Colonic mucosa (tissue), 4 donors: ENCODE measurements at regions not wholly inside any gene's neighbourhood (a gene's known extent, or its start where the extent isn't known, plus 50 kb on each side); places are given as distances from the start of the nearest gene placed in this dataset.

Experiments
- DNase-seq: peaks from one replicate; pipeline ENCODE4 v3.0.0-alpha.2; 2020
- H3K27ac ChIP-seq: fragments of 200-600 bp; one replicate; pipeline ENCODE4 v1.8.0; 2021
- H3K27me3 ChIP-seq: fragments of 200-600 bp; one replicate; pipeline ENCODE4 v1.8.0; 2021
- H3K36me3 ChIP-seq: fragments of 200-600 bp; one replicate; pipeline ENCODE4 v1.8.0; 2021
- H3K4me1 ChIP-seq: fragments of 200-600 bp; one replicate; pipeline ENCODE4 v1.8.0; 2021; ENCODE audit warnings: mild to moderate bottlenecking
- H3K4me3 ChIP-seq: fragments of 200-600 bp; one replicate; pipeline ENCODE4 v1.8.0; 2021
- H3K9ac ChIP-seq, 2 donors: one replicate each; pipeline ENCODE4 v1.7.0; 2013; ENCODE audit warnings: control low read depth in 2 of 2, low read depth in 2 of 2, low read length in 2 of 2
- H3K9me3 ChIP-seq: fragments of 200-600 bp; one replicate; pipeline ENCODE4 v1.8.0; 2021
- CTCF ChIP-seq: fragments of 200-600 bp; IDR thresholded peaks from one replicate; pipeline ENCODE4 v1.8.0; 2022; ENCODE audit warnings: antibody characterized with exemption, mild to moderate bottlenecking
- intact Hi-C: fragments of 100-400 bp; cut with DNase I; formaldehyde crosslinking; loops from one replicate; pipeline ENCODE4 v1.14.1; 2022
- donor health status: healthy.
- donor health status: DM: no; HTN: no; CAD: no.
- donor health status: DM: no; HTN: no; CAD: no.

- no peaks in the 10 kb centered on the region for H3K27me3 ChIP-seq
- H3K9me3 ChIP-seq: no peaks in the 10 kb centered on the region
- no peak overlapping the region for H3K27ac ChIP-seq
- no peak overlapping the region for H3K9ac ChIP-seq
- intact Hi-C loops: no loop called here
- H3K4me3 ChIP-seq: no peak overlapping the region
- TF ChIP-seq CTCF: no peak
- DNase-seq: no peak
- H3K4me1 ChIP-seq: peaks cover 7% of the 10 kb centered on the region
- H3K36me3 ChIP-seq: no peaks in the 10 kb centered on the region
These were observed 101.1 kb upstream of the ZNF366 start for GRCh38 chr5:72608297-72608696.

DNA sequence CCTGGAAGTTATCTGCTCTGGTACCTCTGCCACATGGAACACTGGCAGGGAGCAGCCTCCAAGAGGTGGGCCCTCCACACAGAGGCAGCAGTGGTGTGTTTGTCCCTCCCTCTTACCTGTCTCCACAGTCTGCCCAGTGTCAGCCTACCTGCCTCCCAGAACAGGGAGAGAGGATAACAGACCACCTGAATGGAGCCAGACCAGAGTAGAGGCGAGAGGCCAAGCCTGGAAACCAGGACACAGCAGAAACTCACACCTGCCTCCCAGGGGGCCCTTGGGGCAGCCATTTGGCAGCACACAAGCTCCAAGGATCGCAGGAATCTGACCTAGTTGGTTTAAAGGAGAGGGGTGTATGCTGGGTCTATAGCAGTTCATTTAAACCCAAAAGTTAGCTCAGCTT is 100.2 kb upstream of the ZNF366 start:
- no peak for DNase-seq
- Histone ChIP-seq H3K36me3 (no peaks in the 10 kb centered on the region), H3K9me3 (no peaks in the 10 kb centered on the region), H3K4me1 (peaks cover 7% of the 10 kb centered on the region), H3K4me3 (no peak overlapping the region), H3K27me3 (no peaks in the 10 kb centered on the region), H3K27ac (no peak overlapping the region), H3K9ac (no peak overlapping the region)
- intact Hi-C loops: no loop called here
- no peak for TF ChIP-seq CTCF

GRCh38 chr5:72606525-72606924 is 99.3 kb upstream of the ZNF366 start:
- no peak overlapping the region for H3K27ac ChIP-seq
- H3K9ac ChIP-seq: no peak overlapping the region
- H3K4me1 ChIP-seq: peaks cover 7% of the 10 kb centered on the region
- no peak overlapping the region for H3K4me3 ChIP-seq
- no peaks in the 10 kb centered on the region for H3K9me3 ChIP-seq
- no peaks in the 10 kb centered on the region for H3K36me3 ChIP-seq
- intact Hi-C loops: no loop called here
- DNase-seq: no peak
- no peak for TF ChIP-seq CTCF
- no peaks in the 10 kb centered on the region for H3K27me3 ChIP-seq

GRCh38 chr5:72605632-72606031 is 98.4 kb upstream of the ZNF366 start:
- no peaks in the 10 kb centered on the region for H3K27me3 ChIP-seq
- no peaks in the 10 kb centered on the region for H3K36me3 ChIP-seq
- intact Hi-C loops: no loop called here
- H3K27ac ChIP-seq: no peak overlapping the region
- no peak for TF ChIP-seq CTCF
- H3K9me3 ChIP-seq: no peaks in the 10 kb centered on the region
- no peak overlapping the region for H3K9ac ChIP-seq
- DNase-seq: no peak
- peaks cover 14% of the 10 kb centered on the region for H3K4me1 ChIP-seq
- H3K4me3 ChIP-seq: no peak overlapping the region

GRCh38 chr5:72604798-72605154 is 97.6 kb upstream of the ZNF366 start:
- no peaks in the 10 kb centered on the region for H3K27me3 ChIP-seq
- peaks cover 19% of the 10 kb centered on the region for H3K4me1 ChIP-seq
- intact Hi-C loops: no loop called here
- H3K27ac ChIP-seq: no peak overlapping the region
- no peak for DNase-seq
- no peak overlapping the region for H3K4me3 ChIP-seq
- H3K36me3 ChIP-seq: no peaks in the 10 kb centered on the region
- TF ChIP-seq CTCF: no peak
- H3K9me3 ChIP-seq: no peaks in the 10 kb centered on the region
- H3K9ac ChIP-seq: no peak overlapping the region
